CD14-positive monocyte (primary cell): ENCODE measurements at regions not wholly inside any gene's neighbourhood (a gene's known extent, or its start where the extent isn't known, plus 50 kb on each side); places are given as distances from the start of the nearest gene placed in this dataset.

ENCODE experiments used
- DNase-seq, 3 donors: peaks; one replicate each; pipeline ENCODE4 v3.0.0-alpha.2; 2011 to 2022
- H2AFZ ChIP-seq: 2 replicates; pipeline ENCODE4 v1.6.0; 2012; ENCODE audit warnings: mild to moderate bottlenecking, low read depth, low read length, inconsistent platforms; ENCODE audit not compliant: insufficient read depth, poor library complexity, severe bottlenecking
- H3K27ac ChIP-seq, 2 donors: 1 replicate in 1 of 2; 2 replicates in 1 of 2; pipeline ENCODE4 v1.5.1; 2012 to 2013; ENCODE audit warnings: low read length in 2 of 2, control low read depth in 1 of 2, inconsistent platforms in 1 of 2, low read depth in 1 of 2, mild to moderate bottlenecking in 1 of 2
- H3K27me3 ChIP-seq, 2 donors: one replicate each; pipeline versions ENCODE4 v1.6.0 to v1.6.1; 2011 to 2013; ENCODE audit warnings: low read length in 2 of 2; ENCODE audit not compliant: control insufficient read depth in 2 of 2, insufficient read depth in 2 of 2
- H3K36me3 ChIP-seq, 2 donors: replicated peaks in 1 of 2; 1 replicate in 1 of 2; 2 replicates in 1 of 2; pipeline versions ENCODE4 v1.5.1 to v1.6.1; 2012 to 2013; ENCODE audit warnings: low read length in 2 of 2, control low read depth in 1 of 2, inconsistent platforms in 1 of 2, mild to moderate bottlenecking in 1 of 2; ENCODE audit not compliant: insufficient read depth in 2 of 2, control insufficient read depth in 1 of 2
- H3K4me1 ChIP-seq, 2 donors: 1 replicate in 1 of 2; 2 replicates in 1 of 2; pipeline versions ENCODE4 v1.5.1 to v1.6.1; 2012 to 2013; ENCODE audit warnings: low read length in 2 of 2, control low read depth in 1 of 2, inconsistent platforms in 1 of 2, mild to moderate bottlenecking in 1 of 2, moderate library complexity in 1 of 2; ENCODE audit not compliant: insufficient read depth in 2 of 2, control insufficient read depth in 1 of 2
- H3K4me2 ChIP-seq: replicated peaks from 2 replicates; pipeline ENCODE3; 2012; ENCODE audit warnings: low read length, moderate library complexity, mild to moderate bottlenecking; ENCODE audit not compliant: poor library complexity, severe bottlenecking; ENCODE audit errors: extremely low read depth
- H3K4me3 ChIP-seq, 3 experiments: fragments of 200-600 bp in 1 of 3; sonication (generic) in 1 of 3; replicated peaks in 1 of 3; 1 replicate in 2 of 3; 2 replicates in 1 of 3; pipeline ENCODE4 v1.5.1; 2011 to 2013; ENCODE audit warnings: low read length in 3 of 3, mild to moderate bottlenecking in 3 of 3, control low read depth in 2 of 3, low read depth in 2 of 3, inconsistent platforms in 1 of 3, moderate library complexity in 1 of 3
- H3K79me2 ChIP-seq: 2 replicates; pipeline ENCODE4 v1.6.0; 2012; ENCODE audit warnings: mild to moderate bottlenecking, control low read depth, inconsistent platforms, low read length, moderate library complexity; ENCODE audit not compliant: insufficient read depth
- H3K9ac ChIP-seq: 2 replicates; pipeline ENCODE4 v1.6.0; 2017; ENCODE audit warnings: low read length, mild to moderate bottlenecking; ENCODE audit not compliant: insufficient read depth, poor library complexity, severe bottlenecking
- H3K9me3 ChIP-seq, 2 donors: replicated peaks in 1 of 2; 1 replicate in 1 of 2; 2 replicates in 1 of 2; pipeline versions ENCODE4 v1.5.1 to v1.6.1; 2012 to 2013; ENCODE audit warnings: low read length in 2 of 2, control low read depth in 1 of 2; ENCODE audit not compliant: control insufficient read depth in 1 of 2, insufficient read depth in 1 of 2
- H4K20me1 ChIP-seq: 2 replicates; pipeline ENCODE4 v1.6.0; 2012; ENCODE audit warnings: mild to moderate bottlenecking, low read length, control low read depth, moderate library complexity; ENCODE audit not compliant: insufficient read depth
- H3K27ac Mint-ChIP-seq, 7 donors: one replicate each; pipeline ENCODE4 v1.8.0; 2020; ENCODE audit warnings: mild to moderate bottlenecking in 7 of 7, mixed read lengths in 7 of 7, moderate library complexity in 6 of 7, inconsistent platforms in 2 of 7
- H3K27me3 Mint-ChIP-seq, 3 donors: one replicate each; pipeline ENCODE4 v1.8.0; 2021 to 2022; ENCODE audit warnings: low read depth in 3 of 3, mild to moderate bottlenecking in 3 of 3, mixed read lengths in 3 of 3, moderate library complexity in 3 of 3, inconsistent platforms in 1 of 3
- H3K36me3 Mint-ChIP-seq, 2 donors: one replicate each; pipeline ENCODE4 v1.8.0; 2020; ENCODE audit warnings: mixed read lengths in 2 of 2, inconsistent platforms in 1 of 2, mild to moderate bottlenecking in 1 of 2
- H3K4me1 Mint-ChIP-seq: one replicate; pipeline ENCODE4 v1.8.0; 2020; ENCODE audit warnings: mild to moderate bottlenecking, mixed read lengths
- H3K4me3 Mint-ChIP-seq, 2 donors: one replicate each; pipeline ENCODE4 v1.8.0; 2020; ENCODE audit warnings: mild to moderate bottlenecking in 2 of 2, mixed read lengths in 2 of 2, moderate library complexity in 1 of 2
- H3K9me3 Mint-ChIP-seq, 7 donors: one replicate each; pipeline ENCODE4 v1.8.0; 2020 to 2022; ENCODE audit warnings: mixed read lengths in 7 of 7, mild to moderate bottlenecking in 6 of 7, moderate library complexity in 6 of 7, inconsistent platforms in 2 of 7
- WGBS: methylation state at CpG from one replicate; pipeline ENCODE4 v1.1.5; 2013; ENCODE audit warnings: missing lambda C conversion rate; ENCODE audit not compliant: insufficient coverage; 5-methylcytosine and 5-hydroxymethylcytosine counted together
- intact Hi-C, 2 donors: fragments of 100-400 bp; cut with micrococcal nuclease; formaldehyde crosslinking; loops; one replicate each; pipeline versions ENCODE4 v1.15.0 to v1.15.1; 2023
- TF ChIP-seq, protein P1 (sequence below): fragments of 200-600 bp; IDR thresholded peaks from one replicate; pipeline ENCODE4 v1.8.0; 2022; ENCODE audit warnings: antibody characterized with exemption, mild to moderate bottlenecking

DNA sequence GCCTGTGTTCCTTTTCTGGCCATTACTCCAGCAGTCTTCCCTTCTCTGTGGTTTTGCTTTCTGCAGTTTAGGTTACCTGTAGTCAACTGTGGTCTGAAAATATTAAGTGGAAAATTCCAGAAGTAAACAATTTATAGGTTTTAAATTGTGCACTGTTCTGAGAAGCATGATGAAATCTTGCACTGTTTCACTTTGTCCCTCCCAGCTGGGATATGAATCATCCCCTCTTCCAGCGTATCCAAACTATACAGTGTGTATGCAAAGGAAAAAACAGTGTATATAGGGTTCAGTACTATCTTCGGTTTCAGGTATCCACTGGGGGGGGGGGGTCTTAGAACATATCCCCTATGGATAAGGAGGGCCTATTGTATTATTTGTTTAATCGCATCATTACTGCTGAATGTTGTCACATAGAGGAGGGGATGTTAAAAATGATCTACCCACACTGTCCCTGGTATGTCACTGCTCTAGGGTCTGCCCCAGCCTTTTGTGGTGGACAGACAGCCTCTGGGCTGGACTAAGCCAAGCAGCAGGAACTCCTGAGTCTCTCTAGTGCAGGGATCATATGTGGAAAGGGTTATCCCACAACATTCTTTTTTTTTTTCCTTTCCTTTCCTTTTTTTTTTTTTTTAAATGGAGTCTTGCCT is 109.1 kb upstream of the MAX start:
- H3K4me3 ChIP-seq = peak overlapping the region in 1 of 3 experiments; percentile 43
- no peaks in the 10 kb centered on the region for H3K27me3 ChIP-seq
- no peaks in the 10 kb centered on the region for H3K9me3 ChIP-seq
- H3K4me2 ChIP-seq = peak overlapping the region; percentile 42
- peak; percentile 14 to 81 (median 32) for DNase-seq
- no peaks in the 10 kb centered on the region for H4K20me1 ChIP-seq
- Mint-ChIP-seq H3K4me1 (peaks cover 52% of the 10 kb centered on the region), H3K9me3 (peaks cover 0 to 3% (median 0%) of the 10 kb centered on the region in 7 donors), H3K27me3 (peaks cover 0 to 1% (median 0%) of the 10 kb centered on the region in 3 donors), H3K27ac (peak overlapping the region in 5 of 7 donors; percentile 46 to 96 (median 85)), H3K4me3 (peak overlapping the region in 1 of 2 donors; percentile 49), H3K36me3 (no peaks in the 10 kb centered on the region)
- intact Hi-C loops = no loop called here
- peak overlapping the region in 1 of 2 donors; percentile 86 for H3K27ac ChIP-seq
- no peaks in the 10 kb centered on the region for H3K79me2 ChIP-seq
- WGBS = no CpG with 5 or more reads among the region's 3 CpGs
- TF ChIP-seq, protein P1, sequence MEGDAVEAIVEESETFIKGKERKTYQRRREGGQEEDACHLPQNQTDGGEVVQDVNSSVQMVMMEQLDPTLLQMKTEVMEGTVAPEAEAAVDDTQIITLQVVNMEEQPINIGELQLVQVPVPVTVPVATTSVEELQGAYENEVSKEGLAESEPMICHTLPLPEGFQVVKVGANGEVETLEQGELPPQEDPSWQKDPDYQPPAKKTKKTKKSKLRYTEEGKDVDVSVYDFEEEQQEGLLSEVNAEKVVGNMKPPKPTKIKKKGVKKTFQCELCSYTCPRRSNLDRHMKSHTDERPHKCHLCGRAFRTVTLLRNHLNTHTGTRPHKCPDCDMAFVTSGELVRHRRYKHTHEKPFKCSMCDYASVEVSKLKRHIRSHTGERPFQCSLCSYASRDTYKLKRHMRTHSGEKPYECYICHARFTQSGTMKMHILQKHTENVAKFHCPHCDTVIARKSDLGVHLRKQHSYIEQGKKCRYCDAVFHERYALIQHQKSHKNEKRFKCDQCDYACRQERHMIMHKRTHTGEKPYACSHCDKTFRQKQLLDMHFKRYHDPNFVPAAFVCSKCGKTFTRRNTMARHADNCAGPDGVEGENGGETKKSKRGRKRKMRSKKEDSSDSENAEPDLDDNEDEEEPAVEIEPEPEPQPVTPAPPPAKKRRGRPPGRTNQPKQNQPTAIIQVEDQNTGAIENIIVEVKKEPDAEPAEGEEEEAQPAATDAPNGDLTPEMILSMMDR = no peak
- H3K9ac ChIP-seq = no peak overlapping the region
- H2AFZ ChIP-seq = no peak overlapping the region
- H3K4me1 ChIP-seq = peaks cover 50 to 53% of the 10 kb centered on the region in 2 donors
- no peaks in the 10 kb centered on the region for H3K36me3 ChIP-seq

DNA sequence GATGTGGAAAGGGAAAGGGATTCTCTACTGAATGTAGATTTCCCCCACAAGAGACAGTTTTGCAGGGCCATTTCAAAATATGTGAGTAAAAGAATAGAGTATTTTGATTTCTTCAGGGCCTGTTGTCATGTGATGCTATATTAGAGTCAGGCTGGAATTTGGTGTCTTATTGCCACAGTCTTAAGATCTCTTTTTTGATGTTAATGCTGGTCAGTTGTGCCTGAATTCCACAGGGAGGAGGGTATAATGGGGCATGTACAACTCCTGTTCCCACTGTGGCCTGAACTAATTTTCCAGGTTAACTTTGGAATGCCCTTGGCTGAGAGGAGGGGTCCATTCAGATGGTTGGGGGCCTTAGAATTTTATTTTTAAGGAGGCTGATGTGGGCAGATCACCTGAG is 111.0 kb upstream of the MAX start:
- H3K27ac Mint-ChIP-seq = no peak overlapping the region
- intact Hi-C loops = no loop called here

More for the DNA sequence above, 111.0 kb upstream of the MAX start:
- Mint-ChIP-seq H3K36me3 (no peaks in the 10 kb centered on the region), H3K4me3 (no peak overlapping the region), H3K9me3 (peaks cover 0 to 3% (median 0%) of the 10 kb centered on the region in 7 donors), H3K4me1 (peaks cover 34% of the 10 kb centered on the region), H3K27me3 (peaks cover 0 to 1% (median 0%) of the 10 kb centered on the region in 3 donors)
- Histone ChIP-seq H3K4me1 (peaks cover 31 to 35% of the 10 kb centered on the region in 2 donors), H3K79me2 (no peaks in the 10 kb centered on the region), H3K27ac (no peak overlapping the region), H2AFZ (no peak overlapping the region), H3K4me2 (no peak overlapping the region), H4K20me1 (no peaks in the 10 kb centered on the region), H3K9me3 (no peaks in the 10 kb centered on the region), H3K36me3 (no peaks in the 10 kb centered on the region), H3K27me3 (no peaks in the 10 kb centered on the region), H3K4me3 (no peak overlapping the region), H3K9ac (no peak overlapping the region)
- TF ChIP-seq, protein P1 = no peak
- no peak for DNase-seq
